ENCODE measurements at regions not wholly inside any gene's neighbourhood (a gene's known extent, or its start where the extent isn't known, plus 50 kb on each side); places are given as distances from the start of the nearest gene placed in this dataset.

- Histone ChIP-seq H3K4me2 (ENCODE audit: low read length) (no peak overlapping the region), H4K20me1 (ENCODE audit: insufficient read depth) (no peaks in the 10 kb centered on the region), H2AFZ (ENCODE audit: low read depth, low read length, poor library complexity, severe bottlenecking) (no peak overlapping the region), H3K9me2 (ENCODE audit: insufficient read depth) (no peaks in the 10 kb centered on the region), H3K36me3 (ENCODE audit: control insufficient read depth in 1 of 2, insufficient read depth in 2 of 2, low read length in 2 of 2) (no peaks in the 10 kb centered on the region), H3K27ac (ENCODE audit: low read depth, low read length) (no peak overlapping the region), H3K4me3 (replicated peaks in 1 of 2; ENCODE audit: low read depth in 1 of 2, low read length in 2 of 2) (no peak overlapping the region), H3K9ac (ENCODE audit: low read length) (no peak overlapping the region), H3K9me3 (ENCODE audit: control insufficient read depth in 1 of 2, insufficient read depth in 1 of 2, low read depth in 1 of 2, low read length in 2 of 2) (peaks cover 0 to 14% of the 10 kb centered on the region in 2 experiments; a peak in 2 of 4 replicates), H3K27me3 (ENCODE audit: insufficient read depth, low read length) (no peaks in the 10 kb centered on the region), H3K4me1 (ENCODE audit: control insufficient read depth in 1 of 2, insufficient read depth in 2 of 2, low read length in 2 of 2) (no peaks in the 10 kb centered on the region), H3K79me2 (ENCODE audit: insufficient read depth, low read length) (no peaks in the 10 kb centered on the region)
- ChIA-PET CTCF (no interaction called here), POLR2A (no interaction called here), RAD21 (ENCODE audit: low non-redundant PET in 1 of 2, low total read pairs in 2 of 2, uncharacterized antibody in 2 of 2, unreplicated experiment in 2 of 2) (no interaction called here)
- no peak for TF ChIP-seq ATF3 (IDR thresholded peaks at IDR 0.05)
- TF ChIP-seq FOSL1 (IDR thresholded peaks at IDR 0.05; ENCODE audit: low read depth), result no peak
- no peak for TF ChIP-seq EZH2 (IDR thresholded peaks at IDR 0.05)
- no peak for TF ChIP-seq ZNF274 (IDR thresholded peaks at IDR 0.05; ENCODE audit: low read depth, low read length)
- no peak for TF ChIP-seq SP1 (IDR thresholded peaks at IDR 0.05; ENCODE audit: low read depth)
- no peak for TF ChIP-seq RAD21 (IDR thresholded peaks at IDR 0.05; ENCODE audit: low read depth)
- no peak for TF ChIP-seq YY1 (IDR thresholded peaks at IDR 0.05; ENCODE audit: extremely low read depth, insufficient replicate concordance, low read depth, low read length)
- TF ChIP-seq REST (IDR thresholded peaks at IDR 0.05; ENCODE audit: low read depth), result no peak
- no peak for TF ChIP-seq SRF (IDR thresholded peaks at IDR 0.05; ENCODE audit: low read depth)
- TF ChIP-seq POLR2A (IDR thresholded peaks at IDR 0.05; ENCODE audit: borderline replicate concordance, extremely low read depth, insufficient read depth, insufficient read length), result no peak
- TF ChIP-seq EZH2phosphoT487 (IDR thresholded peaks at IDR 0.05; ENCODE audit: borderline replicate concordance), result no peak
- no peak for TF ChIP-seq EGR1 (IDR thresholded peaks at IDR 0.05; ENCODE audit: low read depth)
- ATAC-seq, result no peak
- BruUV-seq (replicated peaks), result no TSS peak
- intact Hi-C loops (cut with micrococcal nuclease), result no loop called here
- DNase-seq (ENCODE audit: low read depth, low spot score), result no peak
These were observed 739.3 kb upstream of the GCFC2 start for GRCh38 chr2:76450024-76450475.
